SK-N-DZ (cell line): ENCODE measurements at regions not wholly inside any gene's neighbourhood (a gene's known extent, or its start where the extent isn't known, plus 50 kb on each side); places are given as distances from the start of the nearest gene placed in this dataset.
"Not testable (repeated sequence)": the region's sequence is repeated elsewhere in the genome, so short reads cannot be mapped to it uniquely, and the experiment has no call there.

Source experiments
- DNase-seq: peaks from one replicate; pipeline ENCODE4 v3.0.0-alpha.2; 2015; ENCODE audit warnings: low spot score

GRCh38 chr6:76788155-76788554, 675.1 kb downstream of the HTR1B start:
- DNase-seq: no peak

- DNase-seq: no peak
Measured at GRCh38 chr6:76779068-76779467, 684.2 kb downstream of the HTR1B start.

GRCh38 chr6:76776876-76777275, 686.4 kb downstream of the HTR1B start:
- DNase-seq: no peak

- no peak for DNase-seq
Measured at GRCh38 chr6:76774781-76775384, 688.4 kb downstream of the HTR1B start.

- no peak for DNase-seq
Measured at GRCh38 chr6:76772951-76773350, 690.3 kb downstream of the HTR1B start.

GRCh38 chr6:76771059-76771634, 692.1 kb downstream of the HTR1B start:
- DNase-seq: no peak

- no peak for DNase-seq
Measured at GRCh38 chr6:76770281-76770680, 693.0 kb downstream of the HTR1B start.

- DNase-seq: no peak
Measured at GRCh38 chr6:76768556-76768955, 694.7 kb downstream of the HTR1B start.

GRCh38 chr6:76764057-76764456, 691.6 kb upstream of the IMPG1 start:
- no peak for DNase-seq

- DNase-seq: no peak
Measured at GRCh38 chr6:76752841-76753240, 680.4 kb upstream of the IMPG1 start.

- DNase-seq: not testable (repeated sequence)
Measured at GRCh38 chr6:76745388-76745787, 672.9 kb upstream of the IMPG1 start.

GRCh38 chr6:76744151-76744720, 671.8 kb upstream of the IMPG1 start:
- not testable (repeated sequence) for DNase-seq

GRCh38 chr6:76742919-76743318, 670.5 kb upstream of the IMPG1 start:
- no peak for DNase-seq

GRCh38 chr6:76719449-76719848, 647.0 kb upstream of the IMPG1 start:
- no peak for DNase-seq

- DNase-seq: no peak
Measured at GRCh38 chr6:76708641-76709331, 636.3 kb upstream of the IMPG1 start.

GRCh38 chr6:76707630-76708029, 635.2 kb upstream of the IMPG1 start:
- no peak for DNase-seq

- no peak for DNase-seq
Measured at GRCh38 chr6:76706631-76707030, 634.2 kb upstream of the IMPG1 start.

GRCh38 chr6:76706086-76706485, 633.6 kb upstream of the IMPG1 start:
- no peak for DNase-seq

GRCh38 chr6:76703786-76704185, 631.3 kb upstream of the IMPG1 start:
- DNase-seq: no peak

- no peak for DNase-seq
Measured at GRCh38 chr6:76703285-76703684, 630.8 kb upstream of the IMPG1 start.

- DNase-seq: no peak
Measured at GRCh38 chr6:76702187-76702586, 629.7 kb upstream of the IMPG1 start.

GRCh38 chr6:76701610-76702009, 629.1 kb upstream of the IMPG1 start:
- no peak for DNase-seq

GRCh38 chr6:76697585-76697984, 625.1 kb upstream of the IMPG1 start:
- no peak for DNase-seq
